WI38 (cell line): ENCODE measurements at regions not wholly inside any gene's neighbourhood (a gene's known extent, or its start where the extent isn't known, plus 50 kb on each side); places are given as distances from the start of the nearest gene placed in this dataset.

ENCODE experiments used
- H3K4me3 ChIP-seq: 2 replicates; pipeline ENCODE4 v1.5.1; 2011; ENCODE audit warnings: low read depth, mild to moderate bottlenecking, control low read depth, low read length
- CTCF ChIP-seq: IDR thresholded peaks from 2 replicates; pipeline ENCODE4 v1.5.1; 2012; ENCODE audit warnings: low read depth, mild to moderate bottlenecking, control low read depth, low read length

DNA sequence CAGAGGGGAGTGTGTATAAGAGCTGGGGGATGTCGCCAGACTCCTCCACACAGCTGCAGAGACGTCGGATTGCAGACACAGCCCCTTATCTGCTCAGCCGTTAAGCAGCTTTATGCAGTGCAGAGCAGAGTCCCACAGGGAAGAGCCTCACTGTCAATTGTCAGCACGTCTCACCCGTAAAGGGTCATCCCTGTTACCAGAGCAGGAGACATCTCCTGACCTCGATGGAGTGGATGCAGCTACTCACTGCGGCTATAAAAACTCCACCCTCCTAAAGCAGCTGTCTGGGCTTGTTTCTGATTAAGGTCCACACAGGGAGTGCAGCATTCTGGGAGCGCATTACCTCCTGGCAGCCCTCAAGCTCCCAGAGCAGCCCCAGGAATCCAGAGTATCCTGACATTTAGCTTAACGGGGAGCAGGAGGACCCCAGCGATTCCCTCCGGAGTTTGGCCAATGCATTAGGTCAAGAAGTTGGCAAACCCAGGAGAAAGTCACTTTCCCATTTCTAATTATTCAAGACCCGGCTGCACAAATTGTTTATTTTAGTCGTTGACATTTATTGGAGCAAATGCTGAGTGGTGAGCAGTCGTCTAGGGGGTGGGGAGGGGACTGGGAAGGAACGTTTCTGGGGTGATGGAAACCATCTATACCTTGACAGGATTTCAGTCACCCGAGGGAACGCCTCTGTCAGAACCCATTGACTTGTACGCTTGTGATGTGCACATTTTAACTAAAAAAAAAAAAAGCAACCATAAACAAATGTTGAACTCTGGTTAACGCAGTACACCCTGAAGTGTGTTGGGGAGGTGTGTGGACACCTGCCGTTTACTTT, 100.0 kb upstream of the ZNF469 start:
- H3K4me3 ChIP-seq = no peak overlapping the region
- TF ChIP-seq CTCF = no peak

GRCh38 chr16:88283596-88283995, 99.2 kb upstream of the ZNF469 start:
- no peak for TF ChIP-seq CTCF
- H3K4me3 ChIP-seq = no peak overlapping the region

GRCh38 chr16:88284101-88284500, 98.7 kb upstream of the ZNF469 start:
- H3K4me3 ChIP-seq = no peak overlapping the region
- no peak for TF ChIP-seq CTCF

DNA sequence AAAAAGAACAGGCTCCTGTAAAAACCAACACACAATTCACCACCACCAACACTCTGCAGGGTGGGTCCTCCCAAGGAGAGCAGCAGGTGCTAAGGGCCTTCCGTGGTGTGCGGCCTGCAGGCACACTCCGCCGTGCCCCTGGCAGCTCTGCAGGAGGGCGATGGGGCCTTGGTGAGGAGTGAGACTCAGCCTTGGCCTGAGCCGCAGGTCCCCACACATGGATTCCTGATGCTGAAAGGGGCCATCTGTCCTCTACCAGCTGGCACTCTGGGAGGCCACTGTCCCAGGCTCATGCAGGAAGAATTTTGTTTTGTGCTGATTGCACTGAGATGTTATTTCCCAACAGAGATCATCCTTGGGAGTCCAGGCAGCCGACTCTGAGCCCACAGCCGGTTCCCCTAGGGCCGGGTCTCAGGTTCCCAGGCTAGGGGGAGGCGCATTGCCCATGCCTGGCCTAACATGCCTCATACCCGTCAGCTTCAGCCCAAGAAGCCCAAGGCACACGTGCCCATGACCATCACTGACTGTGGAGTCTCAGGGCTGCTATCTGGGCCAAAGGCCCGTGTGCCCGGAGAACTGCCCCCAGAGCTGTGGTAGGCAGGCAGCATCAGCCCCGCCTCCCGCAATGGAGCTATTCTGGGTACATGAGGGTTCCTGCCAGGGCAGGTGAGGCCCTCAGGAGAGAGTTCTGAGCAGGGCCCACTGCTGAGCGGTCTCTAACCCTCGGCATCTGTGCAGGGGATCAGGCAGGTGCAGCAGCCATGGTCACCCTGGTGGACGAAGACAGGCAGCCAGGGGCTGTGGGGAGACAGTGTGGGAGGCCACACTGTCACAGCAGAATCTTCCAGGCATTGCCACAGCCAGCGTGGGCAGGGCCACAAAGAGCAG, 97.9 kb upstream of the ZNF469 start:
- H3K4me3 ChIP-seq = no peak overlapping the region
- TF ChIP-seq CTCF = no peak

GRCh38 chr16:88285514-88285822, 97.3 kb upstream of the ZNF469 start:
- H3K4me3 ChIP-seq = no peak overlapping the region
- no peak for TF ChIP-seq CTCF

DNA sequence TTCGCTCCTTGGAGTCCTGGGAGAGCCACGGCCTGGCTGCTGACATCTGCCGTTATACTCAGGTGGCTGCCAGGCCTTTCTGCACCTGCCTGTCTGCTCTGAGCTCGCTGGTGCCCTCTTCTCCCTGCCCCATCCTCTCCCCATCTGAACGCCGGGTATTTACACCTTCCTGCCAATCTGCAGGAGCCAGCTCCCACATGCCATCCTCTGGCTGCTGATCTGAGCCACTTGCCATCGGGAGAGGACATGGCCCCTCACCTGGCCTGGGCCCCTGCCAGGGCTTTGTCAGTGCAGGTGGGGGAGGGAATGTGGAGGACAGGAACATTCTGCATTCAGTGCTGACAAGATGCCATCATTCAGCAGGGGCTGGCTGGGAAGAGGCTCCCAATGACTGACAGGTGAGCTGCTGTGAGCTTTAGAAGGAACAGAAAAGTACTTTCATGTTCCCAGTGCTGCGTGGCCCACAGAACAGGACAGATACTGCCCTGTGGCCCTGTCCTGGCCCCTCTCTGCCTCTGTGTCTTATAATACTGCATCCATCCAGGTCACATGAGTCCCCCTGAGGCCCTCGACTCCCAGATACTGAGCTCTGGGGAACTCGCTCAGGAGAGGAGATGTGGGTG, 96.3 kb upstream of the ZNF469 start:
- TF ChIP-seq CTCF = no peak
- no peak overlapping the region for H3K4me3 ChIP-seq
